GM12864 (cell line): ENCODE measurements at regions not wholly inside any gene's neighbourhood (a gene's known extent, or its start where the extent isn't known, plus 50 kb on each side); places are given as distances from the start of the nearest gene placed in this dataset.

ENCODE experiments used
- DNase-seq: peaks from one replicate; pipeline ENCODE4 v3.0.0-alpha.2; 2011; ENCODE audit warnings: low read depth
- H3K4me3 ChIP-seq: 2 replicates; pipeline ENCODE4 v1.5.1; 2011; ENCODE audit warnings: mild to moderate bottlenecking, low read depth, low read length, control low read depth
- CTCF ChIP-seq: IDR thresholded peaks from 2 replicates; pipeline ENCODE4 v1.5.1; 2011; ENCODE audit warnings: low read depth, mild to moderate bottlenecking, moderate library complexity, low read length, control low read depth, inconsistent platforms; ENCODE audit errors: missing control alignments

DNA sequence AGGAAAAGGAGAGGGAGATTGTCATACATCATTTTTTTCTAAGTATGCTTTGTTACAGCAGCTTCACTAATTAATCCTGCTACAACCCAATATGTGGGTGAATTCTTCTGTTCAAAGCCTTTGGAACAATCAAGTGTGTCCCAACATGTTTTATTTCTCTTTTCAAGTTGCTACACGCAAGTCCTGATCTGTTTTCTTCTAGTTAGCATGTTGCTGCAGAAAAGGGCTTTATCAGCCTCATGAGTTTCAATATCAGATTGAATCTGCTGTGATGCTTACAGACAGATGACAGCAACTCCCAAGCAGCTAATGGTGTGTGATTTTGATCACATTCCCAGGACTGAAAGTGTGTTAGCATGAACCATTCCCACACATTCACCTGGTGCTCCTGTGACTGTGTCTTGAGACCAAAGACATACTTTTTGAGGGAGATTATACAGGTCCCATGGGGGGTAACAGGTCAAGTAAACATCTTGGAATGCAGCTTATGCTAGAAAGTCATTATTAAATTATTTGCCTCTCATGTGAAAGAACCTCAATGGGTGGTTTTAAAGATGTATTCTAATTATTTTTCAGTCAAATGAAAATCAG is 96.9 kb upstream of the KCNJ16 start:
- no peak for TF ChIP-seq CTCF
- no peak for DNase-seq
- no peak overlapping the region for H3K4me3 ChIP-seq

- no peak for TF ChIP-seq CTCF
- no peak for DNase-seq
- no peak overlapping the region for H3K4me3 ChIP-seq
Measured at GRCh38 chr17:69981441-69981840, 93.6 kb upstream of the KCNJ16 start.

- no peak for DNase-seq
- H3K4me3 ChIP-seq: no peak overlapping the region
- TF ChIP-seq CTCF: no peak
Measured at GRCh38 chr17:69995476-69995875, 79.5 kb upstream of the KCNJ16 start.

DNA sequence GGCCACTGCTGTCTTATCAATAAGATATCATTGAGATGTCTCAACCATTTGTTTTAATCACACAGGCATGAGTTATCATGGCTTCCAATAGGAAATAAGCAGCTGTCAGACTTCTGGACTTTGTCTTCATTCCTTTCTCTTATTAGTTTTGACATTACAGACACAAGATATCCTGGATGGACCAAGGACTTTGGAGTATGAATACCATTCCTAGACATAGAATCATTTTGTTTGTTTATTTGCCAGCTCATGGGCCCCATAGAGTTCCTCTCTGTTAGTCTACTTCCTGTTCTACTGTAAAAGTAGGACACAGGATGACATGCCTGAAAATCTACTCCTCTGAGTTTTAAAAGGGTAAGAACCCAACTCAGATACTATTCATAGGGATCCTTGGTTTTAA is 77.7 kb upstream of the KCNJ16 start:
- DNase-seq: no peak
- H3K4me3 ChIP-seq: no peak overlapping the region
- TF ChIP-seq CTCF: no peak

- no peak for TF ChIP-seq CTCF
- DNase-seq: no peak
Measured at GRCh38 chr17:69999253-69999652, 75.8 kb upstream of the KCNJ16 start.

DNA sequence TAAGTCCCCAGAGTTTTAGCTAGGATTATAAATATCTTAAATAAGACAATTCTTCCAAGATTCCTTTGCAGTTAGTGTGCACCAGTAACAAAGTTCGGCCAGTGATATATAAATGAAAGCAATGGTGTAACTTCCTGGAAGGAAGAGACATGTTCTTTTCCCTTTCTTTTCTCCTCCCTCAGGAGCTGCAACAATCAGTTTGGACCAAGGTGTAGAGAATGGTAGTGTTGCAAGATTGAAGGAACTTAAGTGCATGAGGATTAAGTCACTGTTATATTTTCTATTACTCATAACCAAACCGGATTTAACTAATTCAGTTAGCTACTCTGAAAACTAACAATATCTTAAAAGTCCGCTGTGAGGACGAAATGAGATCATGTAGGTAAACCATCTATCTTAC is 68.9 kb upstream of the KCNJ16 start:
- DNase-seq: no peak
- no peak overlapping the region for H3K4me3 ChIP-seq
- TF ChIP-seq CTCF: no peak

More at GRCh38 chr17:69999253-69999652, 75.8 kb upstream of the KCNJ16 start:
- H3K4me3 ChIP-seq: no peak overlapping the region

GRCh38 chr17:70011750-70012149 is 63.3 kb upstream of the KCNJ16 start:
- no peak for TF ChIP-seq CTCF
- DNase-seq: no peak
- no peak overlapping the region for H3K4me3 ChIP-seq
